Mucosa of descending colon (tissue), 3 donors: ENCODE measurements at regions not wholly inside any gene's neighbourhood (a gene's known extent, or its start where the extent isn't known, plus 50 kb on each side); places are given as distances from the start of the nearest gene placed in this dataset.

Source experiments
- ATAC-seq: fragments of 200-7000 bp; cut with Tn5 transposase; one replicate; pipeline ENCODE4 v1.9.1; 2020; ENCODE audit warnings: mild to moderate bottlenecking, moderate library complexity
- DNase-seq, 3 donors: peaks; one replicate each; pipeline ENCODE4 v3.0.0-alpha.2; 2020
- H3K36me3 ChIP-seq: fragments of 200-600 bp; one replicate; pipeline ENCODE4 v1.8.0; 2021; ENCODE audit warnings: low read depth, mild to moderate bottlenecking
- H3K4me1 ChIP-seq: fragments of 200-600 bp; one replicate; pipeline ENCODE4 v1.8.0; 2021; ENCODE audit warnings: low read depth, mild to moderate bottlenecking
- H3K4me3 ChIP-seq: fragments of 200-600 bp; one replicate; pipeline ENCODE4 v1.8.0; 2021; ENCODE audit warnings: mild to moderate bottlenecking
- H3K9me3 ChIP-seq: fragments of 200-600 bp; one replicate; pipeline ENCODE4 v1.8.0; 2021; ENCODE audit warnings: mild to moderate bottlenecking
- CTCF ChIP-seq: fragments of 200-600 bp; IDR thresholded peaks from one replicate; pipeline ENCODE4 v1.8.0; 2022; ENCODE audit warnings: antibody characterized with exemption, mild to moderate bottlenecking
- intact Hi-C, 2 donors: fragments of 100-400 bp; cut with DNase I in 1 of 2; cut with micrococcal nuclease in 1 of 2; formaldehyde crosslinking; loops; one replicate each; pipeline versions ENCODE4 v1.11.0 to v1.11.1; 2022; cut with DNase I, micrococcal nuclease
- donor health status: DM: no; HTN: no; CAD: no; lungs with moderate emphysema.
- donor health status: DM: no; HTN: no; CAD: no.
- donor health status: DM: no; HTN: yes; CAD: no.

GRCh38 chr14:73784988-73785313, 66.7 kb upstream of the PTGR2 start:
- Histone ChIP-seq H3K4me1 (peaks cover 43% of the 10 kb centered on the region), H3K4me3 (no peak overlapping the region), H3K9me3 (no peaks in the 10 kb centered on the region), H3K36me3 (peaks cover 4% of the 10 kb centered on the region)
- no peak for ATAC-seq
- TF ChIP-seq CTCF, result no peak
- DNase-seq, result no peak
- intact Hi-C loops, result no loop called here

DNA sequence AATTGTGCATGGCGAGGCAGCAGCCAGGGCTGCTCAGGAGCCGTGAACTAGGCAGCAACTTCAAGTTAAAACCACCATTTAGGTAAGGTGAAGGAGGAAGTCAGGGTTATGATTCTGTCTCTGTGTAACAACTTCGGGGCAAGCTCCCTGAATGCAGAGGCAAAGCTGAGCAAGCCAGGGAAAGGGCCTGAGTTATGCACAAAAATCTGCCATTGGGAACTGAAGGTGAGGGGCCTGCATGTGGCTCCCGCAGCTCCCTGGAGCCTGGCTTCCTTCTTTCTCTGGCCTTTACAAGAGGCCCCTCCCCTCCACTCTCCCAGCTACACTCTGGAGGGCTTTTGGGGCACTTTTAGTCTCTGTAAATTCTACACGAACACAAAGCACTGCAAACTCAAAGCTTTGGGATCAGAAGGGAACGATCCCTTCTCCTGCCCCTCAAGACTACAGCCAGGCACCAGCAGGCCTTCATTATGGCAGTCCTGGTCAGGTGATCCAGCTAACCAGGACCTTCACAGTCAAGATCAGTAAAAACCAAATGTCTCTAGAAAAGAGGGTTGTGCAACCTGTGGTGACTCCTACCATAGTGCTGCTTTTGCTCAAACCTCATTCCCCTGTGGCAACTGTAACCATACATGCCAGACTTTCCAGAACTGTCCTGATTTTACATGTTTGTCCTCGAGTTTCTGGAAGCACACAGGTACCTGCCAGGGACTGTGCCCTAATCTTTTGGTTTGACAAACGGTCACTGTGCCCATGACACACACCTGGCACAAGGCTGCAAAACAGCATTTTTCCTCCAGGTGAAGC, 67.2 kb upstream of the PTGR2 start:
- peak in 2 of 3 donors; percentile 33 to 40 for DNase-seq
- TF ChIP-seq CTCF, result no peak
- H3K9me3 ChIP-seq, result no peaks in the 10 kb centered on the region
- no peak overlapping the region for H3K4me3 ChIP-seq
- intact Hi-C loops, result no loop called here
- ATAC-seq, result no peak
- peaks cover 4% of the 10 kb centered on the region for H3K36me3 ChIP-seq
- H3K4me1 ChIP-seq, result peaks cover 43% of the 10 kb centered on the region

DNA sequence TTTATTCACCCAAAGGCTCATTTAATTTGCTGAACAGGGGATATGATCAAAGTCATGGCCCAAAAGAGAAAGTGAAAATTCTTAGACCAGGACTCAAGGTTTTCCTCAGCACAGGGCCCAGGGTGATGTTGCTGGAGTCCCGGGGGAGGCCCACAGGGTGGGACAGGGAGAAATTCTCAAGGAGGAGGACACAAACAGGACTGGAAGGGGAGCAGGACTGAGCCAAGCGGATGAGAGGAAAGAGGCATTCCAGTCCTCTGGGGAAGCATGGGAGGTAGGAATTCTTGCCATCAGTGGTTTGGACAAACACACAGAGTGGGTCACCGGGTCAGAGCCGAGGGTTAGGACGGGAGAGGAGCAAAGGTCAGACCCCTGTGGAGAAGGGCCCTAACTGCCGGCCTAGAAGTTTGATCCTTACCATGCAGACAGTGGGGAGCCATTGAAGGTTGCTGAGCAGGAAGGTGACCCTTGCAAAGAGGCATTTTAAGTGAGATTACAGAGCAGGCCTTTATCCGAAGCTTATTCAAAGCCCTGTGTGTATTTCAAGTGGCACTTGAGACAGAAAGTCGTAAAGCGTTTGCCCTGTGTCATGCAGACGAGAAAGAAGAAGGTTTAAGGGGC, 68.4 kb upstream of the PTGR2 start:
- no peak overlapping the region for H3K4me3 ChIP-seq
- ATAC-seq, result no peak
- intact Hi-C loops, result no loop called here
- peak in 1 of 3 donors; percentile 24 for DNase-seq
- no peak for TF ChIP-seq CTCF
- peaks cover 4% of the 10 kb centered on the region for H3K36me3 ChIP-seq
- no peaks in the 10 kb centered on the region for H3K9me3 ChIP-seq
- H3K4me1 ChIP-seq, result peaks cover 45% of the 10 kb centered on the region

DNA sequence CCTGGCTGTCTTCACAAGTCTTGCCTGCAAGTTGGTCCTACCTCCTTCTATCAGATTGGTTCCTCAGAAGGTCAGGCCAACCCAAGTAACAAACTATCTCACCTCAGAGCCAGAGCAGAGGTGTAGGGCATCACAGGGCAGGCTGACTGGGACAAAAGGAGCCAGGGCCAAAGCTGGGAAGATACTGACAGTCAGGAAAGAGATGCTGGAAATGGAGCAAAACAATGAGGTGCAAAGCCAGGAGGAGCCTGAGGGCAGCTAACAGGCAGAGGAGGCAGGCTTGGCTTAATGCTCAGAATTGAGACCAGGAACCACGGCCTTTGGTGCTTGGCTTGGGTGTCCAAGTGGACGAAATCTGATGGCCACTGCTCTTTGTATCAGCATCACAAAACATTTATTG, 68.4 kb upstream of the PNMA1 start:
- peak in 1 of 3 donors; percentile 18 for DNase-seq
- intact Hi-C loops, result no loop called here

GRCh38 chr14:73780896-73781295, 66.7 kb upstream of the PNMA1 start:
- DNase-seq (no peak), ATAC-seq (no peak)
- Histone ChIP-seq H3K4me3 (no peak overlapping the region), H3K4me1 (peaks cover 46% of the 10 kb centered on the region), H3K9me3 (no peaks in the 10 kb centered on the region), H3K36me3 (peaks cover 4% of the 10 kb centered on the region)
- no peak for TF ChIP-seq CTCF
- intact Hi-C loops, result no loop called here

More for the DNA sequence above, 68.4 kb upstream of the PNMA1 start:
- ATAC-seq, result no peak
- H3K4me3 ChIP-seq, result no peak overlapping the region
- no peaks in the 10 kb centered on the region for H3K9me3 ChIP-seq
- H3K4me1 ChIP-seq, result peaks cover 41% of the 10 kb centered on the region
- no peak for TF ChIP-seq CTCF
- peaks cover 4% of the 10 kb centered on the region for H3K36me3 ChIP-seq
